ENCODE measurements at regions not wholly inside any gene's neighbourhood (a gene's known extent, or its start where the extent isn't known, plus 50 kb on each side); places are given as distances from the start of the nearest gene placed in this dataset.

DNA sequence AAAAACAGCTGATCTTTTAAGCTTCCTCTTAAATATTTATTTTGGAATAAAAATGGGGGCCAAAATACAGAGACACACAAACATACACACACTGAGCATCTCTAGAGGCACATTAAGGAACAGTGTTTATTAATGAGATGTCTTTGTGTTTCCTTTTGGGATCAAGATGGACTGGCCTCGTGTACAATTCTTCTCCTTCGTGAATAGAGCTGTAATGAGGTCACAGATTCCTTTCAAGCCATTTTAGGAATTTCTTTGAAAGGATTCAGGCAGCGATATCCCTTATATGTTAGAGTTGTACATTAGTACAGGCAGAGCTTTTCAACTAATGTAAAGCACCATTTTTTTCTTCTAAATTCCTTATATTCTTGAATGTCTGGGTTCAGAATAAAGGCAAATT is 295.7 kb downstream of the CHRM3 start (continued):
- no peak for TF ChIP-seq NRF1 (IDR thresholded peaks at IDR 0.05; ENCODE audit: low read depth, low read length)
- TF ChIP-seq SP2 (IDR thresholded peaks at IDR 0.05; ENCODE audit: low read length), result no peak
- no peak for TF ChIP-seq SP1 (IDR thresholded peaks at IDR 0.05; ENCODE audit: low read depth, low read length)
- no peak for TF ChIP-seq SIN3A (conservative IDR thresholded peaks at IDR 0.05 in 1 of 2, IDR thresholded peaks at IDR 0.05 in 1 of 2; ENCODE audit: low read depth in 1 of 2, low read length in 2 of 2)
- no peak for TF ChIP-seq HDAC6 (IDR thresholded peaks at IDR 0.05; ENCODE audit: low read depth, low read length)

Data from H1 (cell line).